ENCODE measurements at regions not wholly inside any gene's neighbourhood (a gene's known extent, or its start where the extent isn't known, plus 50 kb on each side); places are given as distances from the start of the nearest gene placed in this dataset.

- no peak for DNase-seq (ENCODE audit: low read depth)
- H3K4me3 ChIP-seq (ENCODE audit: low read depth, low read length) = no peak overlapping the region
- TF ChIP-seq, protein P1, sequence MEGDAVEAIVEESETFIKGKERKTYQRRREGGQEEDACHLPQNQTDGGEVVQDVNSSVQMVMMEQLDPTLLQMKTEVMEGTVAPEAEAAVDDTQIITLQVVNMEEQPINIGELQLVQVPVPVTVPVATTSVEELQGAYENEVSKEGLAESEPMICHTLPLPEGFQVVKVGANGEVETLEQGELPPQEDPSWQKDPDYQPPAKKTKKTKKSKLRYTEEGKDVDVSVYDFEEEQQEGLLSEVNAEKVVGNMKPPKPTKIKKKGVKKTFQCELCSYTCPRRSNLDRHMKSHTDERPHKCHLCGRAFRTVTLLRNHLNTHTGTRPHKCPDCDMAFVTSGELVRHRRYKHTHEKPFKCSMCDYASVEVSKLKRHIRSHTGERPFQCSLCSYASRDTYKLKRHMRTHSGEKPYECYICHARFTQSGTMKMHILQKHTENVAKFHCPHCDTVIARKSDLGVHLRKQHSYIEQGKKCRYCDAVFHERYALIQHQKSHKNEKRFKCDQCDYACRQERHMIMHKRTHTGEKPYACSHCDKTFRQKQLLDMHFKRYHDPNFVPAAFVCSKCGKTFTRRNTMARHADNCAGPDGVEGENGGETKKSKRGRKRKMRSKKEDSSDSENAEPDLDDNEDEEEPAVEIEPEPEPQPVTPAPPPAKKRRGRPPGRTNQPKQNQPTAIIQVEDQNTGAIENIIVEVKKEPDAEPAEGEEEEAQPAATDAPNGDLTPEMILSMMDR (IDR thresholded peaks at IDR 0.05; ENCODE audit: insufficient read depth, low read depth, low read length, missing control alignments) = no peak
These were observed 142.7 kb upstream of the ADAMTSL1 start for GRCh38 chr9:18331310-18331684.

DNA sequence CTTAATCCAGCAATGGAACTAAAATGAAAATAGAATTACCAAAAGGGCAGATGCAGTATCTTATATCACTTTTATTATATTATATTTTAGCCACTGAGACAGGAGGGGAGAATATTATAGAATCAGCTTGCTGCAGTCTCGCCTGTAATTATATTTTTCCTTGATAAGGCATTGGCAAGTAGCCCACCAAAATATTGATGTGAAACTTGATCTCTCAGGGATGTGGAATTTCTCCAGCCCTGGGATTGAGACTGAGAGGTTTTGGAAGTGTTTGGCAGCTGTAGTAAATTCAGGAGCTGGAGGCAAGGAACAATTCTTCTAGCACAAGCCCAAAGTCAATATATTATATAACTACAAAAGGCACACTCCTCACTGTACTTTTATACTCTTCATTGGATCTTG, 142.1 kb upstream of the ADAMTSL1 start:
- DNase-seq (ENCODE audit: low read depth) = no peak
- TF ChIP-seq, protein P1 (IDR thresholded peaks at IDR 0.05; ENCODE audit: insufficient read depth, low read depth, low read length, missing control alignments) = no peak
- H3K4me3 ChIP-seq (ENCODE audit: low read depth, low read length) = no peak overlapping the region

- no peak for DNase-seq (ENCODE audit: low read depth)
- TF ChIP-seq, protein P1 (IDR thresholded peaks at IDR 0.05; ENCODE audit: insufficient read depth, low read depth, low read length, missing control alignments) = no peak
- no peak overlapping the region for H3K4me3 ChIP-seq (ENCODE audit: low read depth, low read length)
These were observed 140.8 kb upstream of the ADAMTSL1 start for GRCh38 chr9:18333157-18333556.

GRCh38 chr9:18335825-18336224, 138.1 kb upstream of the ADAMTSL1 start:
- DNase-seq (ENCODE audit: low read depth) = no peak
- TF ChIP-seq, protein P1 (IDR thresholded peaks at IDR 0.05; ENCODE audit: insufficient read depth, low read depth, low read length, missing control alignments) = no peak
- no peak overlapping the region for H3K4me3 ChIP-seq (ENCODE audit: low read depth, low read length)

GRCh38 chr9:18338042-18338441, 135.9 kb upstream of the ADAMTSL1 start:
- TF ChIP-seq, protein P1 (IDR thresholded peaks at IDR 0.05; ENCODE audit: insufficient read depth, low read depth, low read length, missing control alignments) = no peak
- DNase-seq (ENCODE audit: low read depth) = no peak
- H3K4me3 ChIP-seq (ENCODE audit: low read depth, low read length) = no peak overlapping the region

GRCh38 chr9:18343784-18344183, 130.2 kb upstream of the ADAMTSL1 start:
- DNase-seq (ENCODE audit: low read depth) = no peak
- TF ChIP-seq, protein P1 (IDR thresholded peaks at IDR 0.05; ENCODE audit: insufficient read depth, low read depth, low read length, missing control alignments) = no peak
- H3K4me3 ChIP-seq (ENCODE audit: low read depth, low read length) = no peak overlapping the region

- DNase-seq (ENCODE audit: low read depth) = no peak
- TF ChIP-seq, protein P1 (IDR thresholded peaks at IDR 0.05; ENCODE audit: insufficient read depth, low read depth, low read length, missing control alignments) = no peak
- no peak overlapping the region for H3K4me3 ChIP-seq (ENCODE audit: low read depth, low read length)
These were observed 127.2 kb upstream of the ADAMTSL1 start for GRCh38 chr9:18346745-18347144.
